Mesothelial cell of epicardium (in vitro differentiated cells): ENCODE measurements at regions not wholly inside any gene's neighbourhood (a gene's known extent, or its start where the extent isn't known, plus 50 kb on each side); places are given as distances from the start of the nearest gene placed in this dataset.

Experiments used
- DNase-seq, 2 experiments: peaks; one replicate each; pipeline ENCODE4 v3.0.0; 2021; ENCODE audit warnings: low spot score in 2 of 2; ENCODE audit not compliant: unreplicated experiment in 2 of 2
- H3K27ac Mint-ChIP-seq: 2 replicates; pipeline ENCODE4 v1.8.0; 2021; ENCODE audit warnings: mixed read lengths
- H3K27me3 Mint-ChIP-seq: 2 replicates; pipeline ENCODE4 v1.8.0; 2021; ENCODE audit warnings: low read depth, mixed read lengths
- H3K36me3 Mint-ChIP-seq: 2 replicates; pipeline ENCODE4 v1.8.0; 2021; ENCODE audit warnings: mixed read lengths
- H3K4me1 Mint-ChIP-seq: 2 replicates; pipeline ENCODE4 v1.8.0; 2021; ENCODE audit warnings: mixed read lengths
- H3K4me3 Mint-ChIP-seq: 2 replicates; pipeline ENCODE4 v1.8.0; 2021; ENCODE audit warnings: mild to moderate bottlenecking, moderate library complexity, mixed read lengths
- H3K9me3 Mint-ChIP-seq: 2 replicates; pipeline ENCODE4 v1.8.0; 2021; ENCODE audit warnings: mixed read lengths
- TF ChIP-seq, protein P1 (sequence below): fragments of 200-600 bp; sonication (generic); IDR thresholded peaks from one replicate; pipeline ENCODE4 v1.5.0; 2021; ENCODE audit warnings: antibody characterized with exemption; ENCODE audit not compliant: unreplicated experiment

DNA sequence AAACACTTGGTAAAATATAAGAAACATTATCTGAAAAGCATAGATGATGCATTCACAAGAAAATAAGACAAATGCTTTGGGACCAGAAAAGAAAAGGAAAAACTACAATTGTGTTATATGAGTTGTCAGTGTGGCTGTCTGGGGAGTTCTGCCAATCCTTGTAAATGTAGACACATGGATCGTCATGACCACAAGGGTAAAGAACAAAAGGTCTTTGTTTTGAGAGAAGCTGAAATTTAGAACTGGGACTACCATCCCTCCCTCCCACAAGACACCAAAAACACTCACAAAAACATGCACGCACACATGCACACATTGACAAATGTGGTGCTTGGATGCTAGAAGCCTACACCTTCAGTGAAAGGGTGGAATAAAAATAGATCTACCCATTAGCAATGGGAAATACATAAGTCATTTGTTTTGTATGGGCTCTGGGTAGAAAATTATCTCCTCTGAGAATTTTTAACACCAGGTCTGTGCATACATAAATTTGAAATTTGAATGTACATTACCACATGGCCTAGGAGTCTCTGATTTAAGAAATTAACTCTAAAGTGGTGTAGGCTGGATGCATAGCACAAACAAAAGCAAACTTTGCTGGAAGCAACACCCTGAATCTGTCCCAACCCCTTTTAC lies 266.2 kb upstream of the SLC39A10 start:
- H3K4me3 Mint-ChIP-seq, result no peak overlapping the region
- peaks cover 6% of the 10 kb centered on the region for H3K4me1 Mint-ChIP-seq

DNA sequence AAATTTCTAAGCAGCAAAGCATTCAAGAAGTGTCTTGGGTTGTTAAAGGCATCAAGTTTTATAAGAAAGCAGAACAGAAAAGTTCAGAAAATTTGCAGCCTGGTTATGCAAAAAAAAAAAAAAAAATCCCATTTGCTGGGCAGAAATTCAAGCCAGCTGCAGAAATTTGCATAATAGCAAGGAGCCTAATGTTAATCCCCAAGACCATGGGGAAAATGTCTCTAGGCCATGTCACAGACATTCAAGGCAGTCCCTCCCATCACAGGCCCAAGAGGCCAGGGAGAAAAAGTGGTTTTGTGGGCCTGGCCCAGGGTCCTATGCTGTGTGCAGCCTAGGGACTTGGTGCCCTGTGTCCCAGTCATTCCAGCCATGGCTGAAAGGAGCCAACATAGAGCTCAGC lies 269.0 kb upstream of the SLC39A10 start:
- Mint-ChIP-seq H3K27me3 (no peaks in the 10 kb centered on the region), H3K4me1 (peaks cover 9% of the 10 kb centered on the region), H3K36me3 (peaks cover 4% of the 10 kb centered on the region), H3K27ac (no peak overlapping the region), H3K9me3 (peaks cover 14% of the 10 kb centered on the region), H3K4me3 (no peak overlapping the region)
- no peak for DNase-seq
- TF ChIP-seq, protein P1, sequence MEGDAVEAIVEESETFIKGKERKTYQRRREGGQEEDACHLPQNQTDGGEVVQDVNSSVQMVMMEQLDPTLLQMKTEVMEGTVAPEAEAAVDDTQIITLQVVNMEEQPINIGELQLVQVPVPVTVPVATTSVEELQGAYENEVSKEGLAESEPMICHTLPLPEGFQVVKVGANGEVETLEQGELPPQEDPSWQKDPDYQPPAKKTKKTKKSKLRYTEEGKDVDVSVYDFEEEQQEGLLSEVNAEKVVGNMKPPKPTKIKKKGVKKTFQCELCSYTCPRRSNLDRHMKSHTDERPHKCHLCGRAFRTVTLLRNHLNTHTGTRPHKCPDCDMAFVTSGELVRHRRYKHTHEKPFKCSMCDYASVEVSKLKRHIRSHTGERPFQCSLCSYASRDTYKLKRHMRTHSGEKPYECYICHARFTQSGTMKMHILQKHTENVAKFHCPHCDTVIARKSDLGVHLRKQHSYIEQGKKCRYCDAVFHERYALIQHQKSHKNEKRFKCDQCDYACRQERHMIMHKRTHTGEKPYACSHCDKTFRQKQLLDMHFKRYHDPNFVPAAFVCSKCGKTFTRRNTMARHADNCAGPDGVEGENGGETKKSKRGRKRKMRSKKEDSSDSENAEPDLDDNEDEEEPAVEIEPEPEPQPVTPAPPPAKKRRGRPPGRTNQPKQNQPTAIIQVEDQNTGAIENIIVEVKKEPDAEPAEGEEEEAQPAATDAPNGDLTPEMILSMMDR, result no peak

More for the DNA sequence above, 266.2 kb upstream of the SLC39A10 start:
- TF ChIP-seq, protein P1, result no peak
- DNase-seq, result no peak
- Mint-ChIP-seq H3K9me3 (peaks cover 11% of the 10 kb centered on the region), H3K36me3 (peaks cover 4% of the 10 kb centered on the region), H3K27ac (no peak overlapping the region), H3K27me3 (no peaks in the 10 kb centered on the region)

DNA sequence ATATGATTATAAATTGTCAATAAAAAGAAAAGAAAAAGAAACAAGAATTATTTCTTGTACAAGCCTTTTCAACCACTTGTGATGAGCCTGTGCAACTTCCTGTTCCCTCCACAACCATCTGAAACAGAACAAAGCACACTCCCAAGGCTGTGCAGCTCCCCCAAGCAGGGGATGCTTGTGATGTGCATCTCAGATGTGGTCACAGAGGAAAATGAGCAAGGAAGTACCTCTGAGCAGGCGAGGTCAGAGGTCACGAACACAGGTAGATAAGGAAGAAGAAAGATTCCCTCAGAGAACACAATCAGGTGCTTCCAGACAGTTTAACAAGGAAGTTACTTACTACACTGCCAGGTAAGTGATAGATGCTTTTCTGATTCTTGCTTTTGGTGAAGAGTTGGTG lies 274.8 kb upstream of the SLC39A10 start:
- TF ChIP-seq, protein P1, result no peak
- Mint-ChIP-seq H3K9me3 (peaks cover 9% of the 10 kb centered on the region), H3K27ac (no peak overlapping the region), H3K36me3 (no peaks in the 10 kb centered on the region), H3K4me1 (peaks cover 4% of the 10 kb centered on the region), H3K4me3 (no peak overlapping the region), H3K27me3 (no peaks in the 10 kb centered on the region)
- DNase-seq, result no peak

DNA sequence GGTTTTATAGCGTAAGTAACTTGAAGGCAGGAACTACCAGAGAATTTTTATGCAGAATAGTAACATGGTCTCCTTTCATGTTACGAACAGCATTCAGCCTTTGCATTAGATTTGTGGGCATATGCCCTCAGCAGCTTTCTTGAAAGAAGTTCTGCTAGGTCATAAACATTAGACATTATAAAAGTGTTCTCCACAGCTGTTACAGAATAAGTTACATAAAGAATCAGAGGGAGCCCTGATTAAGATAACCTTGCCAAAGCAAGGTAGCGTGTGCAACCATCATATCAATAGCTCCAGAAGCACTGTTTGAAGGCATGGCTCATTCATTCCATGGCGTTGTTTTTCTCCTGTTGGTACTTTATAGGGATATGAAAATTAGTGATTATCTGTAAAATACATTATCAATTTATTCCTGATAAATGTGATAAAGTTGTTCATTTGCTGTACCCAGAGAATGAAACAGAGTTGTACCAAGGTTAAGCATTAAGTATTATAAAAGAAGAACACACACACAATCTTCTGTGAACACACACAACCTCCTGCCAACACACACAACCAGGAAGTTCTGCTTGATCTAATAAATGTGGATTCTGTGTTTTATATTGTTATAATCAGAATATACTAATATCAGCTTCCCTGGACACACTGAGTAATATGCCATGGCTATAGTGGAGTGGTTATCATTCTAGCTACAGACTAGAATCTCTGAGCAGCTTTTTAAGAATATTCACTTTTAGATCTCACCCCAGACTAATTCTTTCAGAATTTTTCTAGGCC lies 286.7 kb upstream of the SLC39A10 start:
- TF ChIP-seq, protein P1, result no peak
- H3K36me3 Mint-ChIP-seq, result peaks cover 2% of the 10 kb centered on the region
- H3K4me1 Mint-ChIP-seq, result no peaks in the 10 kb centered on the region
- H3K27ac Mint-ChIP-seq, result no peak overlapping the region
- H3K4me3 Mint-ChIP-seq, result no peak overlapping the region
- H3K27me3 Mint-ChIP-seq, result no peaks in the 10 kb centered on the region
- H3K9me3 Mint-ChIP-seq, result peaks cover 7% of the 10 kb centered on the region
- DNase-seq, result no peak

DNA sequence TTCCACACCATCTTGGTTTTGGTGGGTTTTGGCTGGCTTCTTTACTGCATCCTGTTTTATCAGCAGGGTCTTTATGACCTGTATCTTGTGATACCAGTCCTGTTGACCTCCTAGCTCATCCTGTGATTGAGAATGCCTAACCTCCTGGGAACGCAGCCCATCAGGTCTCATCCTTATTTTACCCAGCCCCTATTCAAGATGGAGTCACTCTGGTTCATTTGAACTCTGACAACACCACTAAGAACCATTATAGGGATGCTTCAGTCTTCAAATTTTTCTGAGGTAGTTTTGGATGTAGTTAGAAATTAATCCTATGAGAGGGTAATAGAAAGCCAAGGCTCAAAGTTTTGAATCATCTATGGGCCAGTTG lies 287.8 kb upstream of the SLC39A10 start:
- peaks cover 16% of the 10 kb centered on the region for H3K9me3 Mint-ChIP-seq
- TF ChIP-seq, protein P1, result no peak
- DNase-seq, result no peak

More for the DNA sequence above, 287.8 kb upstream of the SLC39A10 start:
- no peaks in the 10 kb centered on the region for H3K27me3 Mint-ChIP-seq
- H3K4me3 Mint-ChIP-seq, result no peak overlapping the region
- H3K27ac Mint-ChIP-seq, result no peak overlapping the region
- H3K36me3 Mint-ChIP-seq, result peaks cover 2% of the 10 kb centered on the region
- peaks cover 6% of the 10 kb centered on the region for H3K4me1 Mint-ChIP-seq
